GM23248 (cell line): ENCODE measurements at regions not wholly inside any gene's neighbourhood (a gene's known extent, or its start where the extent isn't known, plus 50 kb on each side); places are given as distances from the start of the nearest gene placed in this dataset.

ENCODE experiments used
- DNase-seq: peaks from one replicate; pipeline ENCODE4 v3.0.0-alpha.2; 2015
- H2AFZ ChIP-seq: fragments of 200-600 bp; sonication (generic); 2 replicates; pipeline ENCODE4 v1.6.1; 2016; ENCODE audit warnings: antibody characterized with exemption
- H3F3A ChIP-seq: fragments of 200-600 bp; sonication (generic); 2 replicates; pipeline ENCODE4 v1.6.1; 2016; ENCODE audit warnings: mild to moderate bottlenecking, antibody characterized with exemption, mixed run types; ENCODE audit not compliant: insufficient read depth
- H3K27ac ChIP-seq: fragments of 200-600 bp; sonication (generic); 2 replicates; pipeline ENCODE4 v1.5.1; 2016; ENCODE audit warnings: mild to moderate bottlenecking
- H3K27me3 ChIP-seq: fragments of 200-600 bp; sonication (generic); replicated peaks from 2 replicates; pipeline ENCODE4 v1.6.1; 2016; ENCODE audit warnings: mild to moderate bottlenecking; ENCODE audit not compliant: insufficient read depth
- H3K36me3 ChIP-seq: fragments of 200-600 bp; sonication (generic); 2 replicates; pipeline ENCODE4 v1.6.1; 2016; ENCODE audit warnings: low read depth, mild to moderate bottlenecking
- H3K4me1 ChIP-seq: fragments of 200-600 bp; sonication (generic); 2 replicates; pipeline ENCODE4 v1.6.1; 2016; ENCODE audit warnings: mild to moderate bottlenecking; ENCODE audit not compliant: insufficient read depth
- H3K4me2 ChIP-seq: fragments of 200-600 bp; sonication (generic); one replicate; pipeline ENCODE4 v1.6.1; 2016; ENCODE audit warnings: mild to moderate bottlenecking; ENCODE audit not compliant: unreplicated experiment
- H3K4me3 ChIP-seq: fragments of 200-600 bp; sonication (generic); 2 replicates; pipeline ENCODE4 v1.5.1; 2016; ENCODE audit warnings: mild to moderate bottlenecking
- H3K79me2 ChIP-seq: fragments of 200-600 bp; sonication (generic); 2 replicates; pipeline ENCODE4 v1.6.1; 2016; ENCODE audit warnings: mild to moderate bottlenecking; ENCODE audit not compliant: insufficient read depth
- H3K9ac ChIP-seq: fragments of 200-600 bp; sonication (generic); 2 replicates; pipeline ENCODE4 v1.6.1; 2016; ENCODE audit warnings: mild to moderate bottlenecking
- H3K9me2 ChIP-seq: fragments of 200-600 bp; sonication (generic); 2 replicates; pipeline ENCODE4 v1.6.1; 2016; ENCODE audit warnings: mixed run types, mild to moderate bottlenecking, moderate library complexity; ENCODE audit not compliant: insufficient read depth
- H3K9me3 ChIP-seq: fragments of 200-600 bp; sonication (generic); one replicate; pipeline ENCODE4 v1.6.1; 2017; ENCODE audit warnings: low read depth
- H4K20me1 ChIP-seq: fragments of 200-600 bp; sonication (generic); 2 replicates; pipeline ENCODE4 v1.6.0; 2016; ENCODE audit not compliant: insufficient read depth
- EZH2 ChIP-seq: fragments of 200-600 bp; sonication (generic); IDR thresholded peaks from 2 replicates; pipeline ENCODE4 v1.6.1; 2018; ENCODE audit warnings: antibody characterized with exemption, mild to moderate bottlenecking; ENCODE audit not compliant: insufficient read depth, poor library complexity, severe bottlenecking
- EZH2phosphoT487 ChIP-seq: fragments of 200-600 bp; sonication (generic); IDR thresholded peaks from 2 replicates; pipeline ENCODE4 v1.6.1; 2018; ENCODE audit warnings: antibody characterized with exemption, moderate library complexity, mild to moderate bottlenecking, low read depth; ENCODE audit not compliant: insufficient read depth
- WGBS, 2 experiments: methylation state at CpG; one replicate each; pipeline ENCODE4 v1.1.6; 2015 to 2017; ENCODE audit warnings: low lambda C conversion rate in 2 of 2, low coverage in 1 of 2; ENCODE audit errors: missing lambda C conversion rate in 2 of 2; 5-methylcytosine and 5-hydroxymethylcytosine counted together
- in situ Hi-C: fragments of 300-500 bp; cut with MboI; formaldehyde crosslinking; loops from 2 replicates; pipeline ENCODE4 v1.15.0; 2020

GRCh38 chr21:14830307-14830706 lies 234.5 kb downstream of the NRIP1 start:
- TF ChIP-seq EZH2phosphoT487, result no peak
- no peak for TF ChIP-seq EZH2
- Histone ChIP-seq H3K9ac (no peak overlapping the region), H3K27ac (no peak overlapping the region), H3K4me2 (no peak overlapping the region), H3K36me3 (no peaks in the 10 kb centered on the region), H3K27me3 (no peaks in the 10 kb centered on the region), H3K79me2 (no peaks in the 10 kb centered on the region), H4K20me1 (no peaks in the 10 kb centered on the region), H3K9me3 (no peaks in the 10 kb centered on the region), H3K4me3 (no peak overlapping the region), H3F3A (no peaks in the 10 kb centered on the region), H3K4me1 (no peaks in the 10 kb centered on the region), H3K9me2 (no peaks in the 10 kb centered on the region), H2AFZ (no peak overlapping the region)
- DNase-seq, result no peak
- in situ Hi-C loops, result no loop called here
- WGBS, 2 experiments, result 66 to 71% methylated on average over 3 of the region's 3 CpGs

GRCh38 chr21:14829685-14830084 lies 235.1 kb downstream of the NRIP1 start:
- no peak for DNase-seq
- Histone ChIP-seq H3K4me2 (no peak overlapping the region), H3K27ac (no peak overlapping the region), H3K4me3 (no peak overlapping the region), H4K20me1 (no peaks in the 10 kb centered on the region), H3K9me3 (no peaks in the 10 kb centered on the region), H3K79me2 (no peaks in the 10 kb centered on the region), H3F3A (no peaks in the 10 kb centered on the region), H3K4me1 (no peaks in the 10 kb centered on the region), H3K36me3 (no peaks in the 10 kb centered on the region), H2AFZ (no peak overlapping the region), H3K27me3 (no peaks in the 10 kb centered on the region), H3K9ac (no peak overlapping the region), H3K9me2 (no peaks in the 10 kb centered on the region)
- WGBS, 2 experiments, result 83% methylated on average over 3 of the region's 3 CpGs
- in situ Hi-C loops, result no loop called here
- TF ChIP-seq EZH2phosphoT487 (no peak), EZH2 (no peak)

GRCh38 chr21:14827468-14827867 lies 237.3 kb downstream of the NRIP1 start:
- H3K4me1 ChIP-seq, result no peaks in the 10 kb centered on the region
- no peak for DNase-seq
- in situ Hi-C loops, result no loop called here
- no peak overlapping the region for H3K9ac ChIP-seq
- TF ChIP-seq EZH2 (no peak), EZH2phosphoT487 (no peak)
- no peaks in the 10 kb centered on the region for H3K36me3 ChIP-seq
- H3K27me3 ChIP-seq, result no peaks in the 10 kb centered on the region
- 74 to 76% methylated on average over 3 of the region's 3 CpGs for WGBS, 2 experiments
- H3K27ac ChIP-seq, result no peak overlapping the region
- no peaks in the 10 kb centered on the region for H3K9me2 ChIP-seq
- H3K4me2 ChIP-seq, result no peak overlapping the region
- H3K4me3 ChIP-seq, result no peak overlapping the region
- H3K79me2 ChIP-seq, result no peaks in the 10 kb centered on the region
- H2AFZ ChIP-seq, result no peak overlapping the region
- no peaks in the 10 kb centered on the region for H3K9me3 ChIP-seq
- H3F3A ChIP-seq, result no peaks in the 10 kb centered on the region
- H4K20me1 ChIP-seq, result no peaks in the 10 kb centered on the region

- DNase-seq, result no peak
- TF ChIP-seq EZH2phosphoT487 (no peak), EZH2 (no peak)
These were observed 238.2 kb downstream of the NRIP1 start for GRCh38 chr21:14826630-14827029.

GRCh38 chr21:14825514-14825974 lies 239.3 kb downstream of the NRIP1 start:
- in situ Hi-C loops, result no loop called here
- no peak overlapping the region for H2AFZ ChIP-seq
- H3F3A ChIP-seq, result no peaks in the 10 kb centered on the region
- no peaks in the 10 kb centered on the region for H3K79me2 ChIP-seq
- H3K27me3 ChIP-seq, result no peaks in the 10 kb centered on the region
- no peaks in the 10 kb centered on the region for H3K9me2 ChIP-seq
- H3K9ac ChIP-seq, result no peak overlapping the region
- no peaks in the 10 kb centered on the region for H3K4me1 ChIP-seq
- no peak overlapping the region for H3K4me2 ChIP-seq
- TF ChIP-seq EZH2 (no peak), EZH2phosphoT487 (no peak)
- no peak overlapping the region for H3K4me3 ChIP-seq
- no peaks in the 10 kb centered on the region for H3K36me3 ChIP-seq
- no peak for DNase-seq
- no peak overlapping the region for H3K27ac ChIP-seq
- no peaks in the 10 kb centered on the region for H3K9me3 ChIP-seq
- WGBS, 2 experiments, result 70 to 74% methylated on average over 3 of the region's 3 CpGs
- H4K20me1 ChIP-seq, result no peaks in the 10 kb centered on the region

More at GRCh38 chr21:14826630-14827029, 238.2 kb downstream of the NRIP1 start:
- no peaks in the 10 kb centered on the region for H4K20me1 ChIP-seq
- no peak overlapping the region for H3K4me2 ChIP-seq
- no peaks in the 10 kb centered on the region for H3F3A ChIP-seq
- H3K27ac ChIP-seq, result no peak overlapping the region
- no peaks in the 10 kb centered on the region for H3K9me2 ChIP-seq
- no peak overlapping the region for H2AFZ ChIP-seq
- H3K9ac ChIP-seq, result no peak overlapping the region
- no peaks in the 10 kb centered on the region for H3K4me1 ChIP-seq
- no peaks in the 10 kb centered on the region for H3K79me2 ChIP-seq
- H3K27me3 ChIP-seq, result no peaks in the 10 kb centered on the region
- no peaks in the 10 kb centered on the region for H3K9me3 ChIP-seq
- no peaks in the 10 kb centered on the region for H3K36me3 ChIP-seq
- 79 to 80% methylated on average over 6 of the region's 6 CpGs for WGBS, 2 experiments
- in situ Hi-C loops, result no loop called here
- no peak overlapping the region for H3K4me3 ChIP-seq
